ENCODE measurements at regions not wholly inside any gene's neighbourhood (a gene's known extent, or its start where the extent isn't known, plus 50 kb on each side); places are given as distances from the start of the nearest gene placed in this dataset.

GRCh38 chr2:6443061-6443823 lies 422.5 kb downstream of the CMPK2 start (continued):
- TF ChIP-seq CHD7 (IDR thresholded peaks at IDR 0.05; ENCODE audit: insufficient replicate concordance, low read length), result no peak
- TF ChIP-seq CHD2 (IDR thresholded peaks at IDR 0.05; ENCODE audit: low read length), result no peak
- no peak for TF ChIP-seq TEAD4 (IDR thresholded peaks at IDR 0.05; ENCODE audit: low read depth, low read length)
- TF ChIP-seq SRF (IDR thresholded peaks at IDR 0.05; ENCODE audit: low read depth, low read length), result no peak
- TF ChIP-seq HDAC6 (IDR thresholded peaks at IDR 0.05; ENCODE audit: low read depth, low read length), result no peak
- no peak for TF ChIP-seq TAF1 (IDR thresholded peaks at IDR 0.05; ENCODE audit: low read depth, low read length)
- no peak for TF ChIP-seq MAFK (IDR thresholded peaks at IDR 0.05; ENCODE audit: low read depth, low read length)
- no peak for TF ChIP-seq SP4 (IDR thresholded peaks at IDR 0.05; ENCODE audit: low read length)
- TF ChIP-seq TBP (IDR thresholded peaks at IDR 0.05; ENCODE audit: low read depth, low read length), result no peak
- TF ChIP-seq SP2 (IDR thresholded peaks at IDR 0.05; ENCODE audit: low read length), result no peak
- no peak for TF ChIP-seq GTF2F1 (IDR thresholded peaks at IDR 0.05; ENCODE audit: borderline replicate concordance, low read depth, low read length)
- TF ChIP-seq SIN3A (conservative IDR thresholded peaks at IDR 0.05 in 1 of 2, IDR thresholded peaks at IDR 0.05 in 1 of 2; ENCODE audit: low read depth in 1 of 2, low read length in 2 of 2), result no peak

All from H1 (cell line).